ENCODE measurements at regions not wholly inside any gene's neighbourhood (a gene's known extent, or its start where the extent isn't known, plus 50 kb on each side); places are given as distances from the start of the nearest gene placed in this dataset.

GRCh38 chr2:238714038-238714528, 133.8 kb upstream of the TWIST2 start:
- TF ChIP-seq, protein P1, sequence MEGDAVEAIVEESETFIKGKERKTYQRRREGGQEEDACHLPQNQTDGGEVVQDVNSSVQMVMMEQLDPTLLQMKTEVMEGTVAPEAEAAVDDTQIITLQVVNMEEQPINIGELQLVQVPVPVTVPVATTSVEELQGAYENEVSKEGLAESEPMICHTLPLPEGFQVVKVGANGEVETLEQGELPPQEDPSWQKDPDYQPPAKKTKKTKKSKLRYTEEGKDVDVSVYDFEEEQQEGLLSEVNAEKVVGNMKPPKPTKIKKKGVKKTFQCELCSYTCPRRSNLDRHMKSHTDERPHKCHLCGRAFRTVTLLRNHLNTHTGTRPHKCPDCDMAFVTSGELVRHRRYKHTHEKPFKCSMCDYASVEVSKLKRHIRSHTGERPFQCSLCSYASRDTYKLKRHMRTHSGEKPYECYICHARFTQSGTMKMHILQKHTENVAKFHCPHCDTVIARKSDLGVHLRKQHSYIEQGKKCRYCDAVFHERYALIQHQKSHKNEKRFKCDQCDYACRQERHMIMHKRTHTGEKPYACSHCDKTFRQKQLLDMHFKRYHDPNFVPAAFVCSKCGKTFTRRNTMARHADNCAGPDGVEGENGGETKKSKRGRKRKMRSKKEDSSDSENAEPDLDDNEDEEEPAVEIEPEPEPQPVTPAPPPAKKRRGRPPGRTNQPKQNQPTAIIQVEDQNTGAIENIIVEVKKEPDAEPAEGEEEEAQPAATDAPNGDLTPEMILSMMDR (IDR thresholded peaks at IDR 0.05): no peak
- no peak for TF ChIP-seq POLR2A (IDR thresholded peaks at IDR 0.05)
